HPDE6-E6E7 (cell line): ENCODE measurements at regions not wholly inside any gene's neighbourhood (a gene's known extent, or its start where the extent isn't known, plus 50 kb on each side); places are given as distances from the start of the nearest gene placed in this dataset.

ENCODE experiments used
- DNase-seq: peaks from one replicate; pipeline ENCODE4 v3.0.0; 2011; ENCODE audit warnings: missing footprints; ENCODE audit errors: extremely low spot score

- DNase-seq: no peak
Measured at GRCh38 chr18:2168022-2168421, 403.3 kb downstream of the METTL4 start.

GRCh38 chr18:2169656-2170055 lies 401.6 kb downstream of the METTL4 start:
- no peak for DNase-seq

GRCh38 chr18:2171840-2172625 lies 399.3 kb downstream of the METTL4 start:
- no peak for DNase-seq

GRCh38 chr18:2172881-2173280 lies 398.4 kb downstream of the METTL4 start:
- no peak for DNase-seq

- no peak for DNase-seq
Measured at GRCh38 chr18:2173486-2173885, 397.8 kb downstream of the METTL4 start.

- no peak for DNase-seq
Measured at GRCh38 chr18:2178036-2178435, 393.3 kb downstream of the METTL4 start.

- DNase-seq: no peak
Measured at GRCh38 chr18:2179498-2180183, 391.7 kb downstream of the METTL4 start.

GRCh38 chr18:2180586-2180985 lies 390.7 kb downstream of the METTL4 start:
- DNase-seq: peak; percentile 20

GRCh38 chr18:2183432-2183831 lies 387.9 kb downstream of the METTL4 start:
- no peak for DNase-seq

- DNase-seq: no peak
Measured at GRCh38 chr18:2186967-2187366, 384.3 kb downstream of the METTL4 start.

- DNase-seq: no peak
Measured at GRCh38 chr18:2188258-2188657, 383.0 kb downstream of the METTL4 start.

- DNase-seq: no peak
Measured at GRCh38 chr18:2191180-2191790, 380.0 kb downstream of the METTL4 start.

GRCh38 chr18:2192562-2192961 lies 378.7 kb downstream of the METTL4 start:
- DNase-seq: no peak

GRCh38 chr18:2197946-2198345 lies 373.4 kb downstream of the METTL4 start:
- DNase-seq: no peak

- no peak for DNase-seq
Measured at GRCh38 chr18:2199060-2199459, 372.2 kb downstream of the METTL4 start.

- no peak for DNase-seq
Measured at GRCh38 chr18:2201036-2201600, 370.2 kb downstream of the METTL4 start.

GRCh38 chr18:2204736-2205135 lies 366.6 kb downstream of the METTL4 start:
- DNase-seq: no peak

- no peak for DNase-seq
Measured at GRCh38 chr18:2207294-2207693, 364.0 kb downstream of the METTL4 start.

- DNase-seq: no peak
Measured at GRCh38 chr18:2212598-2213205, 358.6 kb downstream of the METTL4 start.

GRCh38 chr18:2213905-2214304 lies 357.4 kb downstream of the METTL4 start:
- no peak for DNase-seq

- no peak for DNase-seq
Measured at GRCh38 chr18:2217356-2217755, 353.9 kb downstream of the METTL4 start.

GRCh38 chr18:2218101-2218500 lies 353.2 kb downstream of the METTL4 start:
- no peak for DNase-seq
